IMR-90 (cell line): ENCODE measurements at regions not wholly inside any gene's neighbourhood (a gene's known extent, or its start where the extent isn't known, plus 50 kb on each side); places are given as distances from the start of the nearest gene placed in this dataset.

ENCODE experiments used
- ATAC-seq: fragments of 200-7000 bp; cut with Tn5 transposase; 2 replicates; pipeline ENCODE4 v1.9.1; 2020; ENCODE audit warnings: low read depth, mild to moderate bottlenecking, moderate library complexity
- BruUV-seq: library from RNA; stranded (reverse); fragments of 400-500 nt; replicated peaks from 2 replicates; lab custom pipeline; 2021; lab: Mats Ljungman, UMichigan
- CTCF ChIA-PET: fragments of 300-600 bp; formaldehyde crosslinking; extraction: SDS; loops from one replicate; lab custom pipeline; 2021; ENCODE audit warnings: antibody characterized with exemption; lab: Yijun Ruan, JAX
- POLR2A ChIA-PET: fragments of 300-600 bp; sonication (Branson Sonifier 250); formaldehyde crosslinking; loops from one replicate; lab custom pipeline; 2022; ENCODE audit warnings: antibody characterized with exemption; ENCODE audit not compliant: unreplicated experiment; lab: Charles Lee
- DNase-seq: peaks from one replicate; pipeline ENCODE4 v3.0.0; 2013
- H2AFZ ChIP-seq: replicated peaks from 2 replicates; pipeline ENCODE3; 2013; ENCODE audit warnings: low read length, mild to moderate bottlenecking; ENCODE audit not compliant: poor library complexity
- H2AK5ac ChIP-seq: 2 replicates; pipeline ENCODE4 v1.6.1; 2013; ENCODE audit warnings: low read depth, low read length, inconsistent platforms
- H2AK9ac ChIP-seq: replicated peaks from 2 replicates; pipeline ENCODE3; 2013; ENCODE audit warnings: mild to moderate bottlenecking, low read depth, low read length, moderate library complexity; ENCODE audit not compliant: poor library complexity
- H2BK120ac ChIP-seq: 2 replicates; pipeline ENCODE4 v1.6.1; 2013; ENCODE audit warnings: low read depth, low read length, inconsistent platforms
- H2BK15ac ChIP-seq: 3 replicates; pipeline ENCODE4 v1.6.1; 2013; ENCODE audit warnings: low read depth, low read length, inconsistent platforms
- H2BK20ac ChIP-seq: 2 replicates; pipeline ENCODE4 v1.6.1; 2013; ENCODE audit warnings: low read depth, mild to moderate bottlenecking, inconsistent platforms, low read length, moderate library complexity
- H2BK5ac ChIP-seq: 2 replicates; pipeline ENCODE4 v1.6.1; 2013; ENCODE audit warnings: mild to moderate bottlenecking, low read depth, low read length, inconsistent platforms; ENCODE audit not compliant: poor library complexity, severe bottlenecking
- H3K14ac ChIP-seq: replicated peaks from 2 replicates; pipeline ENCODE4 v1.6.1; 2013; ENCODE audit warnings: low read depth, low read length, inconsistent platforms
- H3K18ac ChIP-seq: 2 replicates; pipeline ENCODE4 v1.6.1; 2013; ENCODE audit warnings: low read depth, low read length, control low read depth
- H3K23ac ChIP-seq: 2 replicates; pipeline ENCODE4 v1.6.1; 2013; ENCODE audit warnings: low read depth, low read length, inconsistent platforms
- H3K27ac ChIP-seq: 2 replicates; pipeline ENCODE4 v1.5.1; 2013; ENCODE audit warnings: mild to moderate bottlenecking, control low read depth, low read length; ENCODE audit not compliant: insufficient read depth
- H3K27me3 ChIP-seq: 2 replicates; pipeline ENCODE4 v1.6.1; 2013; ENCODE audit warnings: low read length; ENCODE audit not compliant: control insufficient read depth, insufficient read depth
- H3K36me3 ChIP-seq: 2 replicates; pipeline ENCODE4 v1.6.1; 2013; ENCODE audit warnings: low read length, mixed read lengths; ENCODE audit not compliant: control insufficient read depth, insufficient read depth
- H3K4ac ChIP-seq: 2 replicates; pipeline ENCODE4 v1.6.1; 2013; ENCODE audit warnings: low read depth, low read length, inconsistent platforms
- H3K4me1 ChIP-seq: 2 replicates; pipeline ENCODE4 v1.6.1; 2013; ENCODE audit warnings: low read length, mixed read lengths; ENCODE audit not compliant: control insufficient read depth, insufficient read depth
- H3K4me2 ChIP-seq: 2 replicates; pipeline ENCODE4 v1.6.1; 2013; ENCODE audit warnings: low read depth, mild to moderate bottlenecking, control low read depth, low read length, moderate library complexity
- H3K4me3 ChIP-seq: 2 replicates; pipeline ENCODE4 v1.5.1; 2013; ENCODE audit warnings: low read depth, mild to moderate bottlenecking, control low read depth, low read length, moderate library complexity; ENCODE audit not compliant: insufficient read depth
- H3K56ac ChIP-seq: 2 replicates; pipeline ENCODE4 v1.6.1; 2013; ENCODE audit warnings: low read length, inconsistent platforms; ENCODE audit not compliant: insufficient read depth; ENCODE audit errors: extremely low read depth
- H3K79me1 ChIP-seq, 2 experiments: 2 replicates each; pipeline ENCODE4 v1.6.1; 2013; ENCODE audit warnings: low read length in 2 of 2, inconsistent platforms in 1 of 2, low read depth in 1 of 2
- H3K9ac ChIP-seq: 2 replicates; pipeline ENCODE4 v1.6.1; 2013; ENCODE audit warnings: low read depth, low read length, control low read depth
- H3K9me1 ChIP-seq: 2 replicates; pipeline ENCODE4 v1.6.1; 2013; ENCODE audit warnings: low read length, inconsistent platforms; ENCODE audit not compliant: insufficient read depth
- H3K9me3 ChIP-seq: 2 replicates; pipeline ENCODE4 v1.6.1; 2013; ENCODE audit warnings: low read length; ENCODE audit not compliant: control insufficient read depth, insufficient read depth
- H4K20me1 ChIP-seq: 2 replicates; pipeline ENCODE4 v1.6.1; 2013; ENCODE audit warnings: low read length, inconsistent platforms; ENCODE audit not compliant: insufficient read depth
- H4K5ac ChIP-seq: 2 replicates; pipeline ENCODE4 v1.6.1; 2013; ENCODE audit warnings: mild to moderate bottlenecking, low read depth, low read length, control low read depth
- H4K8ac ChIP-seq, 2 experiments: 2 replicates each; pipeline ENCODE4 v1.6.1; 2013; ENCODE audit warnings: low read depth in 2 of 2, low read length in 2 of 2, control low read depth in 1 of 2, inconsistent platforms in 1 of 2
- H4K91ac ChIP-seq: 2 replicates; pipeline ENCODE4 v1.6.1; 2013; ENCODE audit warnings: low read depth, low read length, inconsistent platforms; ENCODE audit not compliant: insufficient read depth
- BHLHE40 ChIP-seq: fragments of 150-350 bp; IDR thresholded peaks from 2 replicates; pipeline ENCODE4 v1.6.1; 2016; ENCODE audit warnings: mild to moderate bottlenecking, low read depth, low read length
- CEBPB ChIP-seq: IDR thresholded peaks from 2 replicates; pipeline ENCODE4 v1.6.1; 2012; ENCODE audit warnings: low read depth, low read length, improper control_type of control experiment
- CHD1 ChIP-seq: IDR thresholded peaks from 2 replicates; pipeline ENCODE4 v1.6.1; 2012; ENCODE audit warnings: low read depth, low read length, improper control_type of control experiment
- FOS ChIP-seq: fragments of 150-350 bp; IDR thresholded peaks from 2 replicates; pipeline ENCODE4 v1.6.1; 2016; ENCODE audit warnings: low read depth, low read length
- MAFK ChIP-seq: IDR thresholded peaks from 2 replicates; pipeline ENCODE4 v1.6.1; 2012; ENCODE audit warnings: low read depth, low read length, improper control_type of control experiment
- MAZ ChIP-seq: IDR thresholded peaks from 2 replicates; pipeline ENCODE4 v1.6.1; 2012; ENCODE audit warnings: low read depth, mild to moderate bottlenecking, low read length, improper control_type of control experiment, moderate library complexity, borderline replicate concordance
- MXI1 ChIP-seq: IDR thresholded peaks from 2 replicates; pipeline ENCODE4 v1.6.1; 2012; ENCODE audit warnings: low read depth, mild to moderate bottlenecking, low read length, moderate library complexity, borderline replicate concordance
- NFE2L2 ChIP-seq: fragments of 150-350 bp; IDR thresholded peaks from 2 replicates; pipeline ENCODE4 v1.6.1; 2016; ENCODE audit warnings: low read depth, mild to moderate bottlenecking, low read length
- POLR2A ChIP-seq: IDR thresholded peaks from 2 replicates; pipeline ENCODE4 v1.6.1; 2012; ENCODE audit warnings: mild to moderate bottlenecking, low read depth, low read length
- RAD21 ChIP-seq: IDR thresholded peaks from 2 replicates; pipeline ENCODE4 v1.6.1; 2012; ENCODE audit warnings: low read length, improper control_type of control experiment
- RCOR1 ChIP-seq: IDR thresholded peaks from 2 replicates; pipeline ENCODE4 v1.6.1; 2012; ENCODE audit warnings: mild to moderate bottlenecking, low read length, improper control_type of control experiment; ENCODE audit not compliant: insufficient replicate concordance
- RFX5 ChIP-seq: IDR thresholded peaks from 2 replicates; pipeline ENCODE4 v1.8.0; 2012; ENCODE audit warnings: low read depth, mild to moderate bottlenecking, low read length, moderate library complexity
- SMC3 ChIP-seq: fragments of 150-350 bp; IDR thresholded peaks from 2 replicates; pipeline ENCODE4 v1.6.1; 2016; ENCODE audit warnings: low read depth, mild to moderate bottlenecking, antibody characterized with exemption, low read length, moderate library complexity
- WGBS, 2 experiments: methylation state at CpG; one replicate each; pipeline versions ENCODE4 v1.1.5 to v1.1.7; 2013; ENCODE audit warnings: missing lambda C conversion rate in 2 of 2; ENCODE audit not compliant: insufficient read length in 1 of 2; ENCODE audit errors: extremely low coverage in 2 of 2; 5-methylcytosine and 5-hydroxymethylcytosine counted together
- dilution Hi-C: fragments of 300-500 bp; cut with HindIII; formaldehyde crosslinking; loops from one replicate; pipeline ENCODE4 v1.14.3; 2018; ENCODE audit warnings: low sequenced_read_pairs; ENCODE audit not compliant: unreplicated experiment
- in situ Hi-C: fragments of 300-500 bp; cut with MboI; formaldehyde crosslinking; loops from 3 replicates; pipeline ENCODE4 v1.14.3; 2019; ENCODE audit warnings: low sequenced_read_pairs, inconsistent platforms, mixed read lengths
- intact Hi-C: fragments of 100-400 bp; cut with micrococcal nuclease; formaldehyde crosslinking; loops from 2 replicates; pipeline ENCODE4 v1.10.0; 2022
- TF ChIP-seq, protein P1 (sequence below): conservative IDR thresholded peaks from 2 replicates; pipeline ENCODE4 v1.5.1; 2012; ENCODE audit warnings: mild to moderate bottlenecking, low read depth, low read length, improper control_type of control experiment
- TF ChIP-seq, protein P2 (sequence below): fragments of 150-350 bp; IDR thresholded peaks from 2 replicates; pipeline ENCODE4 v1.6.1; 2016; ENCODE audit warnings: low read depth, mild to moderate bottlenecking, low read length, moderate library complexity, borderline replicate concordance
- TF ChIP-seq, protein P3 (sequence below): fragments of 150-350 bp; IDR thresholded peaks from 2 replicates; pipeline ENCODE4 v1.6.1; 2017; ENCODE audit warnings: mild to moderate bottlenecking, antibody characterized with exemption, low read length, low read depth

DNA sequence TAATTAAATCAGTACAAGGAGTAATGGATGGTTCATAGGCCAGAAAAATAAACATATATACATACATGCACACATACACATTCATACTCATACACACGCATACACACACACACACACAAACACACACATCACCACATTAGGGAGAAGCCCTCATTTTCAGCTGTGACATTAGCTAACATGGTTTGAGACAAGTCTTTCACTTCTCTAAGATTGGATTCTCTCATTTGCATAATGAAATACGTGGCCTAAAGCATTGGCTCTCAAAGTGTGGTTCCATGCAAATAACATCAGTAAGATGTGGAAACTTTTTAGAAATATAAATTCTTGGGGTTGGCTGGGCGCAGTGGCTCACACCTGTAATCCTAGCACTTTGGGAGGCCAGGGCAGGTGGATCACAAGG, 452.6 kb downstream of the TAFA4 start:
- H3K27ac ChIP-seq: no peak overlapping the region
- in situ Hi-C loops: no loop called here
- dilution Hi-C loops: no loop called here
- H2AFZ ChIP-seq: no peak overlapping the region
- H3K36me3 ChIP-seq: no peaks in the 10 kb centered on the region
- ChIA-PET CTCF (no interaction called here), POLR2A (no interaction called here)
- H3K27me3 ChIP-seq: no peaks in the 10 kb centered on the region
- TF ChIP-seq, protein P1, sequence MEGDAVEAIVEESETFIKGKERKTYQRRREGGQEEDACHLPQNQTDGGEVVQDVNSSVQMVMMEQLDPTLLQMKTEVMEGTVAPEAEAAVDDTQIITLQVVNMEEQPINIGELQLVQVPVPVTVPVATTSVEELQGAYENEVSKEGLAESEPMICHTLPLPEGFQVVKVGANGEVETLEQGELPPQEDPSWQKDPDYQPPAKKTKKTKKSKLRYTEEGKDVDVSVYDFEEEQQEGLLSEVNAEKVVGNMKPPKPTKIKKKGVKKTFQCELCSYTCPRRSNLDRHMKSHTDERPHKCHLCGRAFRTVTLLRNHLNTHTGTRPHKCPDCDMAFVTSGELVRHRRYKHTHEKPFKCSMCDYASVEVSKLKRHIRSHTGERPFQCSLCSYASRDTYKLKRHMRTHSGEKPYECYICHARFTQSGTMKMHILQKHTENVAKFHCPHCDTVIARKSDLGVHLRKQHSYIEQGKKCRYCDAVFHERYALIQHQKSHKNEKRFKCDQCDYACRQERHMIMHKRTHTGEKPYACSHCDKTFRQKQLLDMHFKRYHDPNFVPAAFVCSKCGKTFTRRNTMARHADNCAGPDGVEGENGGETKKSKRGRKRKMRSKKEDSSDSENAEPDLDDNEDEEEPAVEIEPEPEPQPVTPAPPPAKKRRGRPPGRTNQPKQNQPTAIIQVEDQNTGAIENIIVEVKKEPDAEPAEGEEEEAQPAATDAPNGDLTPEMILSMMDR: no peak
- TF ChIP-seq RFX5: no peak
- TF ChIP-seq POLR2A: no peak
- no peak for TF ChIP-seq MAZ
- TF ChIP-seq RCOR1: no peak
- no peak for TF ChIP-seq BHLHE40
- TF ChIP-seq, protein P2, sequence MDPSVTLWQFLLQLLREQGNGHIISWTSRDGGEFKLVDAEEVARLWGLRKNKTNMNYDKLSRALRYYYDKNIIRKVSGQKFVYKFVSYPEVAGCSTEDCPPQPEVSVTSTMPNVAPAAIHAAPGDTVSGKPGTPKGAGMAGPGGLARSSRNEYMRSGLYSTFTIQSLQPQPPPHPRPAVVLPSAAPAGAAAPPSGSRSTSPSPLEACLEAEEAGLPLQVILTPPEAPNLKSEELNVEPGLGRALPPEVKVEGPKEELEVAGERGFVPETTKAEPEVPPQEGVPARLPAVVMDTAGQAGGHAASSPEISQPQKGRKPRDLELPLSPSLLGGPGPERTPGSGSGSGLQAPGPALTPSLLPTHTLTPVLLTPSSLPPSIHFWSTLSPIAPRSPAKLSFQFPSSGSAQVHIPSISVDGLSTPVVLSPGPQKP: no peak
- no peak for TF ChIP-seq SMC3
- TF ChIP-seq CEBPB: no peak
- TF ChIP-seq CHD1: no peak
- no peak for TF ChIP-seq FOS
- no peak for TF ChIP-seq MAFK
- no peak for TF ChIP-seq MXI1
- TF ChIP-seq, protein P3, sequence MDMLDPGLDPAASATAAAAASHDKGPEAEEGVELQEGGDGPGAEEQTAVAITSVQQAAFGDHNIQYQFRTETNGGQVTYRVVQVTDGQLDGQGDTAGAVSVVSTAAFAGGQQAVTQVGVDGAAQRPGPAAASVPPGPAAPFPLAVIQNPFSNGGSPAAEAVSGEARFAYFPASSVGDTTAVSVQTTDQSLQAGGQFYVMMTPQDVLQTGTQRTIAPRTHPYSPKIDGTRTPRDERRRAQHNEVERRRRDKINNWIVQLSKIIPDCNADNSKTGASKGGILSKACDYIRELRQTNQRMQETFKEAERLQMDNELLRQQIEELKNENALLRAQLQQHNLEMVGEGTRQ: no peak
- no peak for TF ChIP-seq RAD21
- no peak for TF ChIP-seq NFE2L2
- H3K79me1 ChIP-seq: no peaks in the 10 kb centered on the region
- no peak overlapping the region for H4K91ac ChIP-seq
- H2BK5ac ChIP-seq: no peak overlapping the region
- no peak for DNase-seq
- no peak overlapping the region for H2BK120ac ChIP-seq
- ATAC-seq: no peak
- no CpG with 5 or more reads among the region's 3 CpGs for WGBS, 2 experiments
- no peak overlapping the region for H3K56ac ChIP-seq
- no peak overlapping the region for H4K5ac ChIP-seq
- no peak overlapping the region for H3K23ac ChIP-seq
- H3K4me3 ChIP-seq: no peak overlapping the region
- intact Hi-C loops: no loop called here
- no peak overlapping the region for H3K14ac ChIP-seq
- no peak overlapping the region for H2AK9ac ChIP-seq
- no peak overlapping the region for H3K4me2 ChIP-seq
- no peak overlapping the region for H2AK5ac ChIP-seq
- no peak overlapping the region for H3K4ac ChIP-seq
- no peak overlapping the region for H3K9ac ChIP-seq
- no peaks in the 10 kb centered on the region for H4K20me1 ChIP-seq
- no peak overlapping the region for H4K8ac ChIP-seq
- no peaks in the 10 kb centered on the region for H3K4me1 ChIP-seq
- no peak overlapping the region for H3K18ac ChIP-seq
- no peak overlapping the region for H2BK20ac ChIP-seq
- BruUV-seq: no TSS peak
- H3K9me3 ChIP-seq: no peaks in the 10 kb centered on the region; the same call in 1 of the 2 replicates
- H3K9me1 ChIP-seq: no peaks in the 10 kb centered on the region
- no peak overlapping the region for H2BK15ac ChIP-seq
